OCI-LY3 (cell line): ENCODE measurements at regions not wholly inside any gene's neighbourhood (a gene's known extent, or its start where the extent isn't known, plus 50 kb on each side); places are given as distances from the start of the nearest gene placed in this dataset.

Source experiments
- H2AFZ ChIP-seq: fragments of 200-600, 300-600 bp; shearing (Covaris generic); 2 replicates; pipeline ENCODE4 v1.6.0; 2014; ENCODE audit warnings: antibody characterized with exemption, low read depth, low read length
- H3K27ac ChIP-seq: fragments of 200-600, 300-600 bp; sonication (generic); 2 replicates; pipeline ENCODE4 v1.5.1; 2014; ENCODE audit warnings: mild to moderate bottlenecking, low read length, moderate library complexity, mixed read lengths
- H3K27me3 ChIP-seq: fragments of 200-600, 300-600 bp; sonication (generic); 2 replicates; pipeline ENCODE4 v1.6.1; 2014; ENCODE audit warnings: low read depth, low read length, mixed read lengths
- H3K36me3 ChIP-seq: fragments of 200-600, 300-600 bp; sonication (generic); replicated peaks from 2 replicates; pipeline ENCODE3; 2014; ENCODE audit warnings: low read depth, low read length, mixed read lengths
- H3K4me1 ChIP-seq: fragments of 300-600, 200-600 bp; sonication (generic); 2 replicates; pipeline ENCODE4 v1.6.1; 2014; ENCODE audit warnings: low read length, mixed read lengths
- H3K4me2 ChIP-seq: fragments of 200-600, 300-600 bp; sonication (generic); 2 replicates; pipeline ENCODE4 v1.6.1; 2014; ENCODE audit warnings: low read length, mixed read lengths
- H3K4me3 ChIP-seq: fragments of 300-600, 200-600 bp; sonication (generic); 2 replicates; pipeline ENCODE4 v1.5.1; 2014; ENCODE audit warnings: antibody characterized with exemption, mild to moderate bottlenecking, low read length, moderate library complexity
- H3K79me2 ChIP-seq: fragments of 300-600, 200-600 bp; shearing (Covaris generic); 2 replicates; pipeline ENCODE4 v1.6.1; 2014; ENCODE audit warnings: mild to moderate bottlenecking, low read length, mixed read lengths
- H3K9ac ChIP-seq: fragments of 300-600, 200-600 bp; shearing (Covaris generic); 2 replicates; pipeline ENCODE4 v1.6.0; 2014; ENCODE audit warnings: mild to moderate bottlenecking, low read length, moderate library complexity
- H3K9me3 ChIP-seq: fragments of 200-600, 300-600 bp; shearing (Covaris generic); 2 replicates; pipeline ENCODE4 v1.6.1; 2014; ENCODE audit warnings: low read length, mixed read lengths; ENCODE audit not compliant: insufficient read depth
- H4K20me1 ChIP-seq: fragments of 200-600, 300-600 bp; sonication (generic); 2 replicates; pipeline ENCODE4 v1.6.1; 2016; ENCODE audit warnings: low read length, mixed read lengths; ENCODE audit not compliant: insufficient read depth
- EZH2phosphoT487 ChIP-seq: fragments of 200-600 bp; shearing (Covaris generic); IDR thresholded peaks from 2 replicates; pipeline ENCODE4 v1.6.1; 2018; ENCODE audit warnings: antibody characterized with exemption, mixed run types, low read depth
- TF ChIP-seq, protein P1 (sequence below): fragments of 200-600, 300-600 bp; sonication (generic); IDR thresholded peaks from 2 replicates; pipeline ENCODE4 v1.5.1; 2014; ENCODE audit warnings: antibody characterized with exemption, low read length, low read depth

DNA sequence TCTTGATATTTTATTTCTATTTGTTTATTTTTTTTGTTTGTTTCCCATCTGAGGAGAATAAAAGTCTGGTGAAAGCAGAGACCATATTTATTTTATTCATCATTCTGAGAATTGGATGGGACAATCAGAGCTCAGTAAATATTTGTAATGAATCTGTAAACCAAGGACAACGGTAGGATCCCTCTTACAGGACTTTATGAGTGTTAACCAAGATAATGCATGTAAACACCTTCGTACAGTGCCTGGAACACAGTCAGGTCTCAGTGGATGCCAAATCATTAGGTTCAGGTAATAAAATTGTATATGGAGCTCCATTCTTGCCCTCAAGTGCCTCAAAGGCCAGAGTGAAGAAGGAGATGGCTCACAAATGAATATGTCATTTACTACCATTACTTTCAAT is 288.7 kb downstream of the PAX1 start:
- Histone ChIP-seq H3K36me3 (no peaks in the 10 kb centered on the region), H4K20me1 (no peaks in the 10 kb centered on the region), H3K9ac (no peak overlapping the region), H3K4me1 (no peaks in the 10 kb centered on the region), H3K4me2 (no peak overlapping the region), H3K9me3 (no peaks in the 10 kb centered on the region), H3K4me3 (no peak overlapping the region), H3K79me2 (no peaks in the 10 kb centered on the region), H3K27ac (no peak overlapping the region), H3K27me3 (no peaks in the 10 kb centered on the region), H2AFZ (no peak overlapping the region)
- no peak for TF ChIP-seq EZH2phosphoT487
- TF ChIP-seq, protein P1, sequence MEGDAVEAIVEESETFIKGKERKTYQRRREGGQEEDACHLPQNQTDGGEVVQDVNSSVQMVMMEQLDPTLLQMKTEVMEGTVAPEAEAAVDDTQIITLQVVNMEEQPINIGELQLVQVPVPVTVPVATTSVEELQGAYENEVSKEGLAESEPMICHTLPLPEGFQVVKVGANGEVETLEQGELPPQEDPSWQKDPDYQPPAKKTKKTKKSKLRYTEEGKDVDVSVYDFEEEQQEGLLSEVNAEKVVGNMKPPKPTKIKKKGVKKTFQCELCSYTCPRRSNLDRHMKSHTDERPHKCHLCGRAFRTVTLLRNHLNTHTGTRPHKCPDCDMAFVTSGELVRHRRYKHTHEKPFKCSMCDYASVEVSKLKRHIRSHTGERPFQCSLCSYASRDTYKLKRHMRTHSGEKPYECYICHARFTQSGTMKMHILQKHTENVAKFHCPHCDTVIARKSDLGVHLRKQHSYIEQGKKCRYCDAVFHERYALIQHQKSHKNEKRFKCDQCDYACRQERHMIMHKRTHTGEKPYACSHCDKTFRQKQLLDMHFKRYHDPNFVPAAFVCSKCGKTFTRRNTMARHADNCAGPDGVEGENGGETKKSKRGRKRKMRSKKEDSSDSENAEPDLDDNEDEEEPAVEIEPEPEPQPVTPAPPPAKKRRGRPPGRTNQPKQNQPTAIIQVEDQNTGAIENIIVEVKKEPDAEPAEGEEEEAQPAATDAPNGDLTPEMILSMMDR: no peak

DNA sequence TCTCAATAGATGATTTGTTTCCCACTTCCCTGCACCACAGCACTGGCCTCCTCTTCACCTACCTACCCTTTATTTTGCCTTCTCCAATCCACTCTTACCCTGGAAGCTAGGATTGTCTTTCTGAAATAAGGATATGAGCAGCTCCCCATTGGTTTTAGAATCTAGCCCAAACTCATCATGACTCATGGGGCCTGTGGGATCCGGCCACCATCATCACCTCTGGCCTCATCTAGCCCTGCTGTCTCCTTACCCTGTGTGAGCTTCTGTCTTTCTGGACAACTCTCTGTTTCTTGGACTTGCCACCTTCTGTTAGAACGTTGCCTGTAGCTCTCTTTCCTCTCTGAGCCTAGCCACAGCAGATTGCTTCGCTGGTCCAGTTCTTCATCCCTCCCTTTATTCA is 277.1 kb downstream of the PAX1 start:
- Histone ChIP-seq H3K27ac (no peak overlapping the region), H3K4me2 (no peak overlapping the region), H3K79me2 (no peaks in the 10 kb centered on the region), H3K9me3 (no peaks in the 10 kb centered on the region), H3K27me3 (no peaks in the 10 kb centered on the region), H3K4me1 (no peaks in the 10 kb centered on the region), H3K9ac (no peak overlapping the region), H3K36me3 (no peaks in the 10 kb centered on the region), H4K20me1 (no peaks in the 10 kb centered on the region), H3K4me3 (no peak overlapping the region), H2AFZ (no peak overlapping the region)
- TF ChIP-seq, protein P1: no peak
- TF ChIP-seq EZH2phosphoT487: no peak

DNA sequence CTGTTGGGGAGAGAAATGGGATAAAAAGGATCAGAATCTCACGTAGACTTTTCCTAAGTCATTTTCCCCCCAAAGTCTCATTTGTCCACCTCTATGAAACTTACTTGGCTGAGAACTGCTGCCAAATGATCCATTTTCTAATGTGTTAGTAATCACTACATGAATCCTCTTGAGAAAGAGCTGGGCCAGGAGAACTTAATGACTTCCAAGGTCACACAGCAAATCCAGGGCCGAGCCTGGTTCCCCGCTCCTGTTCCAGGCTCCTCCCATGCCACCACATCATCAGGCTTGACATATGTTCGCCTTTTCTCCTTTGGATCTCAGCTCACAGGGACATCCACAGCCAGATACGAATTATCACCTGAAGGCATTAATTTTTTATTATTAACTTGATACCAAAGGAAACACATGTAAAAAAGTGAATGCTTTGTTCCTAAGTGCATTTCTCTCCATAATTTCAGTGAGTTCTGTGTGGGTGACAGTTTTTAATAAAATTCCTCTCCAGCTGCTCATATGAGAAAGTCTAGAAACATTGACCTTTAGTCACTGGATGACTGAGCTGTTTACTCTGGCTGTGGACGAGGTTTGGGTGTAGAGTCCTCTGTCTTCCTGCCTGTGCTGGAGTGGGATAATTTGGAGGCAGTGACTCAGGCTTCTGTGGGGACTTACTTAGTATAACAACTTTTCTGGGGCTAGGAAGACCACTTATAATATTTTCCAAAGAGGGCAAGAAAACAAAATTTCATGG is 276.3 kb downstream of the PAX1 start:
- Histone ChIP-seq H3K4me2 (no peak overlapping the region), H3K79me2 (no peaks in the 10 kb centered on the region), H3K27me3 (no peaks in the 10 kb centered on the region), H3K36me3 (no peaks in the 10 kb centered on the region), H3K9me3 (no peaks in the 10 kb centered on the region), H2AFZ (no peak overlapping the region), H3K9ac (no peak overlapping the region), H3K4me3 (no peak overlapping the region), H3K4me1 (no peaks in the 10 kb centered on the region), H4K20me1 (no peaks in the 10 kb centered on the region), H3K27ac (no peak overlapping the region)
- TF ChIP-seq, protein P1: no peak
- TF ChIP-seq EZH2phosphoT487: no peak

DNA sequence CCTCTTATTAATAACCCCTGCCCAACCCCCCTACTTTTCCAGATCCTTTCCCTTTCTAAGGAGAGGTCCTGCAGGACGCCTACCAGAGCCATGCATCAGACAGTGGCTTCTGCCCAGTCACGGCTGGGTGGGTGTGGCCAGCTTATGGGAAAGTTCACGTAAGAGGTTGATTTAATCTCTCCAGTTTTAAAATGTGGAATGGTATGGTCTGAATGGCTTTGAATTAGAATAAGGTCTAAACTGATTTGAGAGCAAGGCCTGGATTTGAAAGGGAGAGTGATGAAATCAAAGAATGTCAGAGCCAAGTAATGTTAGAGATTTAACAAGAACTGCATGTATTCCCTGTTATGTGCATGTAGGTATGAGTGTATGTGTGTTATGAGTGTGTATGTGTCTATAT is 275.7 kb downstream of the PAX1 start:
- Histone ChIP-seq H3K79me2 (no peaks in the 10 kb centered on the region), H3K27me3 (no peaks in the 10 kb centered on the region), H3K36me3 (no peaks in the 10 kb centered on the region), H3K9me3 (no peaks in the 10 kb centered on the region), H3K9ac (no peak overlapping the region), H3K4me3 (no peak overlapping the region), H3K4me1 (no peaks in the 10 kb centered on the region), H2AFZ (no peak overlapping the region), H3K27ac (no peak overlapping the region), H3K4me2 (no peak overlapping the region), H4K20me1 (no peaks in the 10 kb centered on the region)
- TF ChIP-seq, protein P1: no peak
- TF ChIP-seq EZH2phosphoT487: no peak
